Calu3 (cell line): ENCODE measurements at regions not wholly inside any gene's neighbourhood (a gene's known extent, or its start where the extent isn't known, plus 50 kb on each side); places are given as distances from the start of the nearest gene placed in this dataset.

Experiments used
- BruUV-seq: library from RNA; stranded (reverse); fragments of 400-500 nt; replicated peaks from 2 replicates; lab custom pipeline; 2021; lab: Mats Ljungman, UMichigan
- CTCF ChIA-PET: fragments of 300-600 bp; sonication (Branson Sonifier 250); formaldehyde crosslinking; loops from one replicate; lab custom pipeline; 2022; ENCODE audit warnings: antibody characterized with exemption; lab: Charles Lee
- DNase-seq: peaks from one replicate; pipeline ENCODE4 v3.0.0; 2022
- H3K27ac Mint-ChIP-seq: one replicate; pipeline ENCODE4 v1.8.0; 2022; ENCODE audit warnings: mixed read lengths; ENCODE audit not compliant: unreplicated experiment
- H3K27me3 Mint-ChIP-seq: one replicate; pipeline ENCODE4 v1.8.0; 2022; ENCODE audit warnings: mixed read lengths; ENCODE audit not compliant: unreplicated experiment
- H3K36me3 Mint-ChIP-seq: one replicate; pipeline ENCODE4 v1.8.0; 2022; ENCODE audit warnings: mild to moderate bottlenecking, moderate library complexity, mixed read lengths; ENCODE audit not compliant: insufficient read depth, unreplicated experiment
- H3K4me1 Mint-ChIP-seq: one replicate; pipeline ENCODE4 v1.8.0; 2022; ENCODE audit warnings: mild to moderate bottlenecking, low read depth, mixed read lengths; ENCODE audit not compliant: unreplicated experiment
- H3K4me3 Mint-ChIP-seq: one replicate; pipeline ENCODE4 v1.8.0; 2022; ENCODE audit warnings: mild to moderate bottlenecking, low read depth, moderate library complexity, mixed read lengths; ENCODE audit not compliant: unreplicated experiment
- H3K9me3 Mint-ChIP-seq: one replicate; pipeline ENCODE4 v1.8.0; 2022; ENCODE audit warnings: low read depth, mixed read lengths; ENCODE audit not compliant: unreplicated experiment
- intact Hi-C: fragments of 100-400 bp; cut with micrococcal nuclease; formaldehyde crosslinking; loops from one replicate; pipeline ENCODE4 v1.10.0; 2022; ENCODE audit not compliant: unreplicated experiment
- TF ChIP-seq, protein P1 (sequence below): fragments of 200-600 bp; IDR thresholded peaks from one replicate; pipeline ENCODE4 v1.8.0; 2022; ENCODE audit warnings: antibody characterized with exemption; ENCODE audit not compliant: unreplicated experiment

DNA sequence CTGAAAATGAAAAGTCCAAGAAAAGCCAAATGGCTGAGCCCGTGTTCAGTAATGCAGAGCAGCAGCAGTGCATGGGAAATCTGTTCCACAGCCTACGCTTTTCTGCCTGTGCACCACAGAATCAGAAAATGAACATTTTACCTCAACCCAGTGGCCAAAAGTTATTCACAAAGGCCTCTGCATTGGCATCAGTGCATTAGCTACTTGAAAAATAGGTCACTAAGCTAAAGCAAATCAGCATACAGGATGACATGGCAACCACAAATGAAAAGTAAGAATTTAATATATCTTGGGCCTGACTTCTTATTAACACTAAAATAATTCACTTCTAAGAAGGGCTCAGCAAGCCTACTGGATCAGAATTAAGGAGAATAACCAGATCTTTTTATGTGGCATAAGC lies 1145.3 kb upstream of the CHAC2 start:
- BruUV-seq: no TSS peak
- intact Hi-C loops: no loop called here
- Mint-ChIP-seq H3K4me3 (no peak overlapping the region), H3K4me1 (no peaks in the 10 kb centered on the region), H3K9me3 (peaks cover 7% of the 10 kb centered on the region), H3K27ac (no peak overlapping the region), H3K27me3 (no peaks in the 10 kb centered on the region), H3K36me3 (no peaks in the 10 kb centered on the region)
- CTCF ChIA-PET: no interaction called here
- TF ChIP-seq, protein P1, sequence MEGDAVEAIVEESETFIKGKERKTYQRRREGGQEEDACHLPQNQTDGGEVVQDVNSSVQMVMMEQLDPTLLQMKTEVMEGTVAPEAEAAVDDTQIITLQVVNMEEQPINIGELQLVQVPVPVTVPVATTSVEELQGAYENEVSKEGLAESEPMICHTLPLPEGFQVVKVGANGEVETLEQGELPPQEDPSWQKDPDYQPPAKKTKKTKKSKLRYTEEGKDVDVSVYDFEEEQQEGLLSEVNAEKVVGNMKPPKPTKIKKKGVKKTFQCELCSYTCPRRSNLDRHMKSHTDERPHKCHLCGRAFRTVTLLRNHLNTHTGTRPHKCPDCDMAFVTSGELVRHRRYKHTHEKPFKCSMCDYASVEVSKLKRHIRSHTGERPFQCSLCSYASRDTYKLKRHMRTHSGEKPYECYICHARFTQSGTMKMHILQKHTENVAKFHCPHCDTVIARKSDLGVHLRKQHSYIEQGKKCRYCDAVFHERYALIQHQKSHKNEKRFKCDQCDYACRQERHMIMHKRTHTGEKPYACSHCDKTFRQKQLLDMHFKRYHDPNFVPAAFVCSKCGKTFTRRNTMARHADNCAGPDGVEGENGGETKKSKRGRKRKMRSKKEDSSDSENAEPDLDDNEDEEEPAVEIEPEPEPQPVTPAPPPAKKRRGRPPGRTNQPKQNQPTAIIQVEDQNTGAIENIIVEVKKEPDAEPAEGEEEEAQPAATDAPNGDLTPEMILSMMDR: no peak
- DNase-seq: no peak

DNA sequence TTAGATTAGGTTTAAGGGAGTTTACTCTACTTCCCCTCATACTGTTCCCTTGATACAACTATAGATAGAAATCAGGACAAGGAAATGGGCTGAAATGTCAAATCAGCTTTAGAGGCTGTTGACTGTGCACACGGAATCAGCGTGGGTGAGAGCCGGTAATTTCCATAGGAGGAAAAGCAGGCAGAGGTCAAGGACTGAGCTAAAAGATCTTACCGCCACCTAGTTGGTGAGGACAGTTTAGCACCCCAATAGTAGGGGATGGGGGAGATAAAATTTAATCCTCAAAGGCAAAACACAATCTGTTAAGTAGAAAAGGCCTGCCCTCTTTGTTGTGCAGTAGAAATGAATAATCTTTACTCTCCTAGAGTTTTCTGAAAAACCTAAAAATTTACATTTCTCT lies 1154.5 kb upstream of the CHAC2 start:
- Mint-ChIP-seq H3K27me3 (no peaks in the 10 kb centered on the region), H3K36me3 (no peaks in the 10 kb centered on the region), H3K4me3 (no peak overlapping the region), H3K4me1 (no peaks in the 10 kb centered on the region), H3K9me3 (peaks cover 4% of the 10 kb centered on the region), H3K27ac (no peak overlapping the region)
- TF ChIP-seq, protein P1: no peak
- DNase-seq: no peak
- CTCF ChIA-PET: no interaction called here
- BruUV-seq: no TSS peak
- intact Hi-C loops: no loop called here

DNA sequence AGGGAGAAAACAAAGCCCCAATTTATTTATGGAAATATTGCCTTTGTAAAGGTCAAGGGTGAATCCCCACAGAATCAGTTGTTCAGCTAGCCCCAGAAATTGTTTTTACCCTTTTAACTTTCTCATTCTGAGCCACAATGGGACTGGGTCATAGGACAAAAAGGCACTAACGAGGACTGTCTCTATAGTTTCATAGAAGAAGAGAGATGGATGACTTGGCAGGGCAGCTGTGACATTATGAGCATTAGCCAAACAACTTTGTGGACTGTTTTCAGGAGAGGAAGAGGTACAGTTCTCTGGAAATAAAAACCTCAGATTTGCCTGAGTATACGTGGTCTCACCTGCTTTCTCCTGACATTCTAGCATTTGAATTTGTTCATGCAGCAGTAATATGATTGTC lies 1155.8 kb upstream of the CHAC2 start:
- intact Hi-C loops: no loop called here
- H3K4me3 Mint-ChIP-seq: no peak overlapping the region
- no peak overlapping the region for H3K27ac Mint-ChIP-seq
- no TSS peak for BruUV-seq
- no peak for DNase-seq
- TF ChIP-seq, protein P1: no peak
- CTCF ChIA-PET: no interaction called here
- no peaks in the 10 kb centered on the region for H3K4me1 Mint-ChIP-seq
- no peaks in the 10 kb centered on the region for H3K36me3 Mint-ChIP-seq
- H3K27me3 Mint-ChIP-seq: no peaks in the 10 kb centered on the region
- H3K9me3 Mint-ChIP-seq: peaks cover 4% of the 10 kb centered on the region

DNA sequence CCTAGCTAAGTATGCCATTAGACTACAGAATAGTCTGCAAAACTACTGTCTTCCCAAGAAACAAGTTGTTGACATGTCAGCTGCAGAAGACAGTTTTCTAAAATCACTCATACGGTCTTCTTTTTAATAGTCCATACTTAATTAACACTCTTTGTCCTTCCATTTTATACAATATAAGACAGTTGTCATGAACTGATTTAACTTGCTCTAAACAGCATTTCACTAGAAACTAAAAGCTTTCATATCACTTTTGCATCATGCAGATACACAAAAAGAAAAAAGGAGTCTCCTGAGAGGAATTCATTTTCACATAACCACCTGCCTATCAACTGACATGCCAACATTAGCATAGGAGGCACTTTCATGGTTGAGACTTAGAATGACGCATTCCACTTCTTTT lies 1159.6 kb upstream of the CHAC2 start:
- DNase-seq: no peak
- TF ChIP-seq, protein P1: no peak
- CTCF ChIA-PET: no interaction called here
- Mint-ChIP-seq H3K27me3 (no peaks in the 10 kb centered on the region), H3K4me3 (no peak overlapping the region), H3K36me3 (no peaks in the 10 kb centered on the region), H3K4me1 (no peaks in the 10 kb centered on the region), H3K9me3 (peaks cover 5% of the 10 kb centered on the region), H3K27ac (no peak overlapping the region)
- no TSS peak for BruUV-seq
- intact Hi-C loops: no loop called here
